Endothelial cell (in vitro differentiated cells): ENCODE measurements at regions not wholly inside any gene's neighbourhood (a gene's known extent, or its start where the extent isn't known, plus 50 kb on each side); places are given as distances from the start of the nearest gene placed in this dataset.

Experiments used
- DNase-seq: peaks from one replicate; pipeline ENCODE4 v3.0.0; 2021; ENCODE audit warnings: low spot score
- H3K27ac Mint-ChIP-seq: one replicate; pipeline ENCODE4 v1.8.0; 2021; ENCODE audit warnings: mixed read lengths, inconsistent platforms; ENCODE audit not compliant: unreplicated experiment
- H3K27me3 Mint-ChIP-seq: one replicate; pipeline ENCODE4 v1.8.0; 2021; ENCODE audit warnings: mild to moderate bottlenecking, moderate library complexity, mixed read lengths, inconsistent platforms; ENCODE audit not compliant: unreplicated experiment
- H3K36me3 Mint-ChIP-seq: one replicate; pipeline ENCODE4 v1.8.0; 2021; ENCODE audit warnings: mild to moderate bottlenecking, low read depth, mixed read lengths, inconsistent platforms; ENCODE audit not compliant: unreplicated experiment
- H3K4me1 Mint-ChIP-seq: one replicate; pipeline ENCODE4 v1.8.0; 2021; ENCODE audit warnings: mild to moderate bottlenecking, mixed read lengths, inconsistent platforms; ENCODE audit not compliant: unreplicated experiment
- H3K4me3 Mint-ChIP-seq: one replicate; pipeline ENCODE4 v1.8.0; 2021; ENCODE audit warnings: mild to moderate bottlenecking, mixed read lengths, inconsistent platforms; ENCODE audit not compliant: unreplicated experiment
- H3K9me3 Mint-ChIP-seq: one replicate; pipeline ENCODE4 v1.8.0; 2021; ENCODE audit warnings: mixed read lengths, inconsistent platforms; ENCODE audit not compliant: unreplicated experiment
- TF ChIP-seq, protein P1 (sequence below): fragments of 200-600 bp; sonication (generic); IDR thresholded peaks from one replicate; pipeline ENCODE4 v1.5.0; 2021; ENCODE audit warnings: antibody characterized with exemption; ENCODE audit not compliant: unreplicated experiment

DNA sequence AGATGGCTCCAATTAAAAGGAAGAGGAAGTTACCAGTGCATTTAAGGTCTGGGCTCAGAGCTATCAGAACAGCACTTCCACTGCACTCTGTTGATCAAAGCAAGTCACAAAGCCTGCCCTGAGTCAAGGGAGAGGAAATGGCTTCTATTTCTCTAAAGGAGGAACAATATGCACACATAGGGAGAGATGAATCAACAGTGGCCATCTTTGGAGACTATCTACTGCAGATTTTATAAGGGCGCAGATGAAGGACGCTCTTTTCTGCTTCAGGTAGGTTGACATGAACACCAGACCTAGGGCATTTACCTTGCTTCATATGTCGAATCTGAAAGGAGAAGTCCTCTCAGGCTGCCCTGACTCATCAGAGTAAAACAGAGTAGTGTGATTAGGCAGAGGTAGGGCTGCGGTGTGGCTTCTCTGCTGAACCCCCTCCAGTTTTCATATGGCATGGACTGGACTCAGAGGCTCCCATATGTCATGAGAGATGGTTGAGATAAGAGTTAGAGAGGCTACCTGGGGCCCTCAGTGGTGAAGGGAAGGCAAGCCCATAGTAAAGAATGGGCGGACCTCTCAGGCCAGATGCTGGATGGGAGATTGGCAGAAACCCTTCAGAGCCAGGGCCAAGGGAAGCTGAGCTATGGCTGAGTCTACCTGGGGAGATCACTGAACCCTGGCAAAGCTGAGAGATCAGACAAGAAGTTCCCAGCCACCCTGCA lies 84.4 kb downstream of the ARF6 start:
- H3K27ac Mint-ChIP-seq = no peak overlapping the region
- H3K4me3 Mint-ChIP-seq = no peak overlapping the region
- peaks cover 7% of the 10 kb centered on the region for H3K27me3 Mint-ChIP-seq
- H3K4me1 Mint-ChIP-seq = peaks cover 28% of the 10 kb centered on the region
- H3K36me3 Mint-ChIP-seq = no peaks in the 10 kb centered on the region
- TF ChIP-seq, protein P1, sequence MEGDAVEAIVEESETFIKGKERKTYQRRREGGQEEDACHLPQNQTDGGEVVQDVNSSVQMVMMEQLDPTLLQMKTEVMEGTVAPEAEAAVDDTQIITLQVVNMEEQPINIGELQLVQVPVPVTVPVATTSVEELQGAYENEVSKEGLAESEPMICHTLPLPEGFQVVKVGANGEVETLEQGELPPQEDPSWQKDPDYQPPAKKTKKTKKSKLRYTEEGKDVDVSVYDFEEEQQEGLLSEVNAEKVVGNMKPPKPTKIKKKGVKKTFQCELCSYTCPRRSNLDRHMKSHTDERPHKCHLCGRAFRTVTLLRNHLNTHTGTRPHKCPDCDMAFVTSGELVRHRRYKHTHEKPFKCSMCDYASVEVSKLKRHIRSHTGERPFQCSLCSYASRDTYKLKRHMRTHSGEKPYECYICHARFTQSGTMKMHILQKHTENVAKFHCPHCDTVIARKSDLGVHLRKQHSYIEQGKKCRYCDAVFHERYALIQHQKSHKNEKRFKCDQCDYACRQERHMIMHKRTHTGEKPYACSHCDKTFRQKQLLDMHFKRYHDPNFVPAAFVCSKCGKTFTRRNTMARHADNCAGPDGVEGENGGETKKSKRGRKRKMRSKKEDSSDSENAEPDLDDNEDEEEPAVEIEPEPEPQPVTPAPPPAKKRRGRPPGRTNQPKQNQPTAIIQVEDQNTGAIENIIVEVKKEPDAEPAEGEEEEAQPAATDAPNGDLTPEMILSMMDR = no peak
- no peak for DNase-seq
- no peaks in the 10 kb centered on the region for H3K9me3 Mint-ChIP-seq

DNA sequence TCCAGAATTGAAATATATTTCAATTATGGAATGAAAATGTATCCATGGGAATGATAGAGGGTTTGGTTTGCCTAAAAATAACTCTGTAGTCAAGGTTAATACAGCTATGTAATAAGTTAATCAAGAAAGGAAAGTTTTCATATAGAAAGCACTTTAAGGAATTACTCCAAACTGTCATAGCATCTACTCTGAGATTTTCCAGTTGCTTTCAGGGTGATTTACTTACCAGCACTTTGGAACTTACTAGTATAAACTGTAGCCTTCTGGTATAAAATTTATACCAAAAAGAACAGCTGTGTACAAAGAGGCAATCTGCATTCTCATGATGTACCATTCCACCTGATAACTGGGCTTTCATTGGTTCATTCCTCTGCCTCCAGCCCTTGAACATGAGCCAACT lies 87.1 kb downstream of the ARF6 start:
- TF ChIP-seq, protein P1 = no peak
- Mint-ChIP-seq H3K36me3 (no peaks in the 10 kb centered on the region), H3K4me3 (no peak overlapping the region), H3K9me3 (no peaks in the 10 kb centered on the region), H3K4me1 (peaks cover 22% of the 10 kb centered on the region), H3K27me3 (peaks cover 3% of the 10 kb centered on the region), H3K27ac (no peak overlapping the region)
- DNase-seq = no peak

DNA sequence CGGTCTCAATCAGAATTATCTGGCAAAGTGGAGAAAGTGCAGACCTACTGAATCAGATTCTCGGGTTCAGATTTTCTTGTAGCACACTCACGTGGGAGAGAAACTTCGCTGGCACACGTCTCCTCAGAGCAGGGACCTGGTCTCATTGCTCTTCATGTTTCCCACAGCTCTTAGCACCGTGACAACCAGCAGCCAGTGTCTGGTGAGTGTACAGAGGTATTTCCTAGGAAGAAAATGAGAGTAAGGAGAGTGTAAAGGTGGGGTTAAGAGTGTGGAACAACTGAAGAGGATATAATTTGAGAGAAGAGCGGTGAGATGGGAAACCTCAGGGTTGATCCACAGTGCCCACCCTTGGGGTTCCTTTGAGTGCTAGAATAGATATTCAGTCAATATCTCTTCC lies 89.2 kb downstream of the ARF6 start:
- no peaks in the 10 kb centered on the region for H3K36me3 Mint-ChIP-seq
- TF ChIP-seq, protein P1 = no peak
- H3K9me3 Mint-ChIP-seq = no peaks in the 10 kb centered on the region
- no peak overlapping the region for H3K4me3 Mint-ChIP-seq
- DNase-seq = no peak
- H3K27me3 Mint-ChIP-seq = peaks cover 1% of the 10 kb centered on the region
- H3K27ac Mint-ChIP-seq = no peak overlapping the region
- peaks cover 10% of the 10 kb centered on the region for H3K4me1 Mint-ChIP-seq

DNA sequence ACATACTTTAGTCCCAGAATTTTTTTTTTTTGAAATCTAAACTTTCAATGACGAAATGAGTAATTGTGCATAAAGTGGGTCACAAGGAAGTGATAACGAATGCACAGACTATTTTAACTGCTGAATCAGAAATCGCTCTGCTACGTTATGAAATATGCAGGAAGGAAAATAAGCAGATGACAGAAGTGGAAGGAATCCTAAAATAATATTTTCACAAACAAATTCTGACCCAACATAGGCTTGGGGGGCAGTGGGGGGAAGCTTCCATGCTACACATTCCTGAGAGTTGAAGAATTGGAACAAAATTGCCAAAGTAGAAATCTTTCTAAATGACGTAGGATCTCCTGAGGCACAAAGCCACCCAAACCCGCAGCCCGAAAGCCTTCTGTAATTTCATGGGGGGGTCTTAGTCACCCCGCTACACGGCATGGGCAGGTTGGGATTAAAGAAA lies 89.6 kb downstream of the ARF6 start:
- H3K4me1 Mint-ChIP-seq = peaks cover 5% of the 10 kb centered on the region
- DNase-seq = no peak
- no peak overlapping the region for H3K4me3 Mint-ChIP-seq
- H3K36me3 Mint-ChIP-seq = no peaks in the 10 kb centered on the region
- no peak overlapping the region for H3K27ac Mint-ChIP-seq
- TF ChIP-seq, protein P1 = no peak
- peaks cover 1% of the 10 kb centered on the region for H3K27me3 Mint-ChIP-seq
- H3K9me3 Mint-ChIP-seq = no peaks in the 10 kb centered on the region

DNA sequence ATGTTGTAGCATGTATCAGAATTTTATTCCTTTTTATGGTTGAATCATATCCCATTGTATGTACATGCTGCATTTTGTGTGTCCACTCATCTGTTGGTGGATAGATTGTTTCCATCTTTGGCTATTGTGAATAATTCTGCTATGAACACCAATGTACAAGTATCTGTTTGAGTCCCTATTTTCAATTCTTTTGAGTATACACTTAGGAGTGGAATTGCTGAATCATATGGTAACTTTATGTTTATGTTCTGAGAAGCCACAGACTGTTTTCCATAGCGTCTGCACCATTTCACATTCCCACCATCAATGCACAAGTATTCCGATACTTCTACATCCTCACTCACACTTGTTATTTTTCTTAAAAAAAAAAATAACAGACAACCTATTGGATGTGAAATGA lies 91.5 kb downstream of the ARF6 start:
- peaks cover 4% of the 10 kb centered on the region for H3K4me1 Mint-ChIP-seq
- H3K27me3 Mint-ChIP-seq = no peaks in the 10 kb centered on the region
- TF ChIP-seq, protein P1 = no peak
- no peaks in the 10 kb centered on the region for H3K9me3 Mint-ChIP-seq
- no peak overlapping the region for H3K27ac Mint-ChIP-seq
- H3K4me3 Mint-ChIP-seq = no peak overlapping the region
- DNase-seq = no peak
- H3K36me3 Mint-ChIP-seq = no peaks in the 10 kb centered on the region
